DND-41 (cell line): ENCODE measurements at regions not wholly inside any gene's neighbourhood (a gene's known extent, or its start where the extent isn't known, plus 50 kb on each side); places are given as distances from the start of the nearest gene placed in this dataset.

Experiments used
- ATAC-seq: fragments of 200-7000 bp; cut with Tn5 transposase; 3 replicates; pipeline ENCODE4 v1.9.1; 2021; ENCODE audit warnings: low read depth; ENCODE audit not compliant: insufficient read depth
- DNase-seq: peaks from one replicate; pipeline ENCODE4 v3.0.0-alpha.2; 2020
- H2AFZ ChIP-seq: 2 replicates; pipeline ENCODE4 v1.6.0; 2012; ENCODE audit warnings: low read depth, low read length
- H3K27ac ChIP-seq: 2 replicates; pipeline ENCODE4 v1.5.1; 2012; ENCODE audit warnings: low read length, inconsistent platforms
- H3K27me3 ChIP-seq: fragments of 200-600 bp; sonication (generic); 2 replicates; pipeline ENCODE4 v1.6.0; 2012; ENCODE audit warnings: low read length, mild to moderate bottlenecking, inconsistent platforms; ENCODE audit not compliant: insufficient read depth, poor library complexity
- H3K36me3 ChIP-seq: 2 replicates; pipeline ENCODE4 v1.5.1; 2012; ENCODE audit warnings: low read length, inconsistent platforms; ENCODE audit not compliant: insufficient read depth
- H3K4me1 ChIP-seq: 2 replicates; pipeline ENCODE4 v1.5.1; 2012; ENCODE audit warnings: mild to moderate bottlenecking, low read length; ENCODE audit not compliant: insufficient read depth
- H3K4me2 ChIP-seq: 2 replicates; pipeline ENCODE4 v1.6.0; 2012; ENCODE audit warnings: mild to moderate bottlenecking, moderate library complexity, low read length, inconsistent platforms; ENCODE audit not compliant: insufficient read depth
- H3K4me3 ChIP-seq, 2 experiments: fragments of 200-600 bp in 1 of 2; shearing (Covaris generic) in 1 of 2; 2 replicates each; pipeline ENCODE4 v1.5.1; 2012 to 2016; ENCODE audit warnings: inconsistent platforms in 2 of 2, low read length in 2 of 2, mild to moderate bottlenecking in 2 of 2, low read depth in 1 of 2, moderate library complexity in 1 of 2
- H3K79me2 ChIP-seq: 2 replicates; pipeline ENCODE4 v1.6.0; 2012; ENCODE audit warnings: low read length, inconsistent platforms; ENCODE audit not compliant: insufficient read depth
- H3K9ac ChIP-seq: 2 replicates; pipeline ENCODE4 v1.6.0; 2012; ENCODE audit warnings: low read depth, mild to moderate bottlenecking, inconsistent platforms, low read length, moderate library complexity
- H3K9me3 ChIP-seq: 2 replicates; pipeline ENCODE4 v1.5.1; 2012; ENCODE audit warnings: low read length, moderate library complexity, mild to moderate bottlenecking, inconsistent platforms; ENCODE audit not compliant: insufficient read depth, severe bottlenecking
- H4K20me1 ChIP-seq: 2 replicates; pipeline ENCODE4 v1.6.0; 2012; ENCODE audit warnings: low read length; ENCODE audit not compliant: insufficient read depth
- EZH2 ChIP-seq: IDR thresholded peaks from 3 replicates; pipeline ENCODE4 v1.6.1; 2012; ENCODE audit warnings: borderline replicate concordance, low read depth, mild to moderate bottlenecking, moderate library complexity, low read length, inconsistent platforms; ENCODE audit not compliant: severe bottlenecking
- TF ChIP-seq, protein P1 (sequence below): IDR thresholded peaks from 2 replicates; pipeline ENCODE4 v1.5.1; 2012; ENCODE audit warnings: borderline replicate concordance, low read length, moderate library complexity, mild to moderate bottlenecking; ENCODE audit not compliant: poor library complexity, severe bottlenecking; ENCODE audit errors: extremely low read depth

DNA sequence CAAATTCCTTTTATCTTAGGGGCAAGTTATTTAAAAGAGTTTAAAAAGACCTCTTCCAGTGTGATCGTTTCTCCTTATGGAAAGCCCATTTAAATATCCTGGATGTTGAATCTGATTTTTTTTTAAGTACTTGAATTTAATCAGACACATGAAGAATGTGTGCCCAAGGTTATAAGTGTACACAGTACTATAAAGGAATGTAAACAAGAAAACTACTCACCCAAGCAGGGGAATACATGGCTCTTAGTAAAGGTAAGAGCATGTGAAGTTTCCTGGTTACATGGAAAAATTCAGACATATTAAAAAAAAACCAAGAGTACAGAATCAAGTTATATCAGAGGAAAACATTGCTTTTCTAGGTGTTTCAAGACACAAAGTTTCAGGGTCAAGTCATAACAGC is 546.9 kb downstream of the MATN1 start:
- Histone ChIP-seq H2AFZ (no peak overlapping the region), H3K4me2 (no peak overlapping the region), H3K27ac (no peak overlapping the region), H3K79me2 (no peaks in the 10 kb centered on the region), H3K4me3 (no peak overlapping the region), H3K9me3 (no peaks in the 10 kb centered on the region), H3K4me1 (no peaks in the 10 kb centered on the region), H3K36me3 (no peaks in the 10 kb centered on the region), H4K20me1 (no peaks in the 10 kb centered on the region), H3K27me3 (peaks cover 13% of the 10 kb centered on the region), H3K9ac (no peak overlapping the region)
- no peak for DNase-seq
- no peak for ATAC-seq
- TF ChIP-seq EZH2: no peak
- TF ChIP-seq, protein P1, sequence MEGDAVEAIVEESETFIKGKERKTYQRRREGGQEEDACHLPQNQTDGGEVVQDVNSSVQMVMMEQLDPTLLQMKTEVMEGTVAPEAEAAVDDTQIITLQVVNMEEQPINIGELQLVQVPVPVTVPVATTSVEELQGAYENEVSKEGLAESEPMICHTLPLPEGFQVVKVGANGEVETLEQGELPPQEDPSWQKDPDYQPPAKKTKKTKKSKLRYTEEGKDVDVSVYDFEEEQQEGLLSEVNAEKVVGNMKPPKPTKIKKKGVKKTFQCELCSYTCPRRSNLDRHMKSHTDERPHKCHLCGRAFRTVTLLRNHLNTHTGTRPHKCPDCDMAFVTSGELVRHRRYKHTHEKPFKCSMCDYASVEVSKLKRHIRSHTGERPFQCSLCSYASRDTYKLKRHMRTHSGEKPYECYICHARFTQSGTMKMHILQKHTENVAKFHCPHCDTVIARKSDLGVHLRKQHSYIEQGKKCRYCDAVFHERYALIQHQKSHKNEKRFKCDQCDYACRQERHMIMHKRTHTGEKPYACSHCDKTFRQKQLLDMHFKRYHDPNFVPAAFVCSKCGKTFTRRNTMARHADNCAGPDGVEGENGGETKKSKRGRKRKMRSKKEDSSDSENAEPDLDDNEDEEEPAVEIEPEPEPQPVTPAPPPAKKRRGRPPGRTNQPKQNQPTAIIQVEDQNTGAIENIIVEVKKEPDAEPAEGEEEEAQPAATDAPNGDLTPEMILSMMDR: no peak

DNA sequence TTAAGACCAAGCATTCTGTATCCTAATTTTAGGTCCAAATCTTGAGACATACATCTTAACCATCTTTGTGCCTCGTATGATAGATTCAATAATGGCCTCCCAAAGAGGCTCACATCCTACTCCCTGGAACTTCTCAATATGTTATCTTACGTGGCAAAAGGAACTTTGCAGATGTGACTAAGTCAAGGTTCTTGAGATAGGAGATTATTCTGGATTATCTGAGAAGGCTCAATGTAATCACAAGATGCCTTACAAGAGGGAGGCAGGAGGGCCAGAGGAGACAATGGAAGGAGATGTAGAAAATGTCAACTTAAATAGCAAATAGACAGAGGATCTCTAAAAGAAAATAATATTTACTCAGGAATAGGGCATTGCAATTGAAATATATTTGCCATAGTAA is 548.9 kb downstream of the MATN1 start:
- Histone ChIP-seq H3K36me3 (no peaks in the 10 kb centered on the region), H3K9me3 (no peaks in the 10 kb centered on the region), H3K4me2 (no peak overlapping the region), H3K9ac (no peak overlapping the region), H3K4me1 (no peaks in the 10 kb centered on the region), H2AFZ (no peak overlapping the region), H3K27me3 (peaks cover 11% of the 10 kb centered on the region), H4K20me1 (no peaks in the 10 kb centered on the region), H3K27ac (no peak overlapping the region), H3K4me3 (no peak overlapping the region), H3K79me2 (no peaks in the 10 kb centered on the region)
- DNase-seq: no peak
- no peak for TF ChIP-seq EZH2
- TF ChIP-seq, protein P1: no peak
- no peak for ATAC-seq

DNA sequence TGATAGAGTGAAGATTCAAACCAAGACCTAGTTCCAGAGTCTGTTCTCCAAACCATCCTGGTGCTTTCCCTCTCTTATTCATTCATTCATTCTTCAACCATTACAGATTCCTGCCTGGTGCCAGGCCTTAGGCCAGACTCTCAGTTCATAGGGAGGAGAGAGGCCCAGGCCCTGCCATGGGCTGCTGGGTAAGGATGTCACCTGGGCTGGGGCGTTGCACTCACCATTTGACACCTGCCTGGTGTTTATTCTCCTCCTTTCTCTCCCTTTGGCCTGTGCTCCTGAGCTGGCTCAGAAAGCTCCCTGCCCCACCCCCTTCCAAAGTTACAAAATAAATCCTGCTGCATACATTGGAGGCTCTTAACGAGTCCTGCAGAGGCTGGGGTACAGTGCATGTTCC is 549.8 kb downstream of the MATN1 start:
- H3K9me3 ChIP-seq: no peaks in the 10 kb centered on the region
- H3K36me3 ChIP-seq: no peaks in the 10 kb centered on the region
- no peak overlapping the region for H3K9ac ChIP-seq
- no peak overlapping the region for H3K4me3 ChIP-seq
- no peak for ATAC-seq
- no peak overlapping the region for H3K27ac ChIP-seq
- TF ChIP-seq, protein P1: no peak
- no peak for TF ChIP-seq EZH2
- DNase-seq: no peak
- H3K4me1 ChIP-seq: no peaks in the 10 kb centered on the region
- no peaks in the 10 kb centered on the region for H4K20me1 ChIP-seq
- H3K79me2 ChIP-seq: no peaks in the 10 kb centered on the region
- no peak overlapping the region for H3K4me2 ChIP-seq
- no peak overlapping the region for H2AFZ ChIP-seq
- peaks cover 8% of the 10 kb centered on the region for H3K27me3 ChIP-seq

DNA sequence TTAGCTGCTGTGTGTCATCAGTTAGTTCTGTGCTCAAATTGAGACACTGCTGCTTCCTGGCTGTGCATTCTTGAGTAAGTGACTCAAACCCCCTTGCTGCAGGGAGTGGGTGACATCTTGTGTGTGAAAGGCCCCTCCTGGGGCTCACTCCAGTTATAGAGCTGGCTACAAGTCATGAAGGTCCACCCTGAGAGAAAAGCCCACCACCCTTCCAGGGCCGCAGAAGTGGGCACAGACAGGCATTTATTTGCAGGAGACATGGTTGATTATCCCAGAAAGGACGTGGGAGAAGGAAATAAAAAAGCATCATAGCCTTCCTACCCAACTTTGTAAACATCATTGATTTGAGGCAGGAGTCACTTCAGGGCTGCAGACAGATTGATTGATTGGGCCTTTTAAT is 550.6 kb downstream of the MATN1 start:
- H3K79me2 ChIP-seq: no peaks in the 10 kb centered on the region
- no peak for DNase-seq
- no peak for ATAC-seq

More for the DNA sequence above, 550.6 kb downstream of the MATN1 start:
- TF ChIP-seq, protein P1: no peak
- no peak for TF ChIP-seq EZH2
- Histone ChIP-seq H3K27ac (no peak overlapping the region), H2AFZ (no peak overlapping the region), H4K20me1 (no peaks in the 10 kb centered on the region), H3K36me3 (no peaks in the 10 kb centered on the region), H3K4me1 (no peaks in the 10 kb centered on the region), H3K9ac (no peak overlapping the region), H3K9me3 (no peaks in the 10 kb centered on the region), H3K27me3 (peaks cover 8% of the 10 kb centered on the region), H3K4me2 (no peak overlapping the region), H3K4me3 (no peak overlapping the region)
